GM23248 (cell line): ENCODE measurements at regions not wholly inside any gene's neighbourhood (a gene's known extent, or its start where the extent isn't known, plus 50 kb on each side); places are given as distances from the start of the nearest gene placed in this dataset.

Experiments
- DNase-seq: peaks from one replicate; pipeline ENCODE4 v3.0.0-alpha.2; 2015
- H2AFZ ChIP-seq: fragments of 200-600 bp; sonication (generic); 2 replicates; pipeline ENCODE4 v1.6.1; 2016; ENCODE audit warnings: antibody characterized with exemption
- H3F3A ChIP-seq: fragments of 200-600 bp; sonication (generic); 2 replicates; pipeline ENCODE4 v1.6.1; 2016; ENCODE audit warnings: mild to moderate bottlenecking, antibody characterized with exemption, mixed run types; ENCODE audit not compliant: insufficient read depth
- H3K27ac ChIP-seq: fragments of 200-600 bp; sonication (generic); 2 replicates; pipeline ENCODE4 v1.5.1; 2016; ENCODE audit warnings: mild to moderate bottlenecking
- H3K27me3 ChIP-seq: fragments of 200-600 bp; sonication (generic); replicated peaks from 2 replicates; pipeline ENCODE4 v1.6.1; 2016; ENCODE audit warnings: mild to moderate bottlenecking; ENCODE audit not compliant: insufficient read depth
- H3K36me3 ChIP-seq: fragments of 200-600 bp; sonication (generic); 2 replicates; pipeline ENCODE4 v1.6.1; 2016; ENCODE audit warnings: low read depth, mild to moderate bottlenecking
- H3K4me1 ChIP-seq: fragments of 200-600 bp; sonication (generic); 2 replicates; pipeline ENCODE4 v1.6.1; 2016; ENCODE audit warnings: mild to moderate bottlenecking; ENCODE audit not compliant: insufficient read depth
- H3K4me2 ChIP-seq: fragments of 200-600 bp; sonication (generic); one replicate; pipeline ENCODE4 v1.6.1; 2016; ENCODE audit warnings: mild to moderate bottlenecking; ENCODE audit not compliant: unreplicated experiment
- H3K4me3 ChIP-seq: fragments of 200-600 bp; sonication (generic); 2 replicates; pipeline ENCODE4 v1.5.1; 2016; ENCODE audit warnings: mild to moderate bottlenecking
- H3K79me2 ChIP-seq: fragments of 200-600 bp; sonication (generic); 2 replicates; pipeline ENCODE4 v1.6.1; 2016; ENCODE audit warnings: mild to moderate bottlenecking; ENCODE audit not compliant: insufficient read depth
- H3K9ac ChIP-seq: fragments of 200-600 bp; sonication (generic); 2 replicates; pipeline ENCODE4 v1.6.1; 2016; ENCODE audit warnings: mild to moderate bottlenecking
- H3K9me2 ChIP-seq: fragments of 200-600 bp; sonication (generic); 2 replicates; pipeline ENCODE4 v1.6.1; 2016; ENCODE audit warnings: mixed run types, mild to moderate bottlenecking, moderate library complexity; ENCODE audit not compliant: insufficient read depth
- H3K9me3 ChIP-seq: fragments of 200-600 bp; sonication (generic); one replicate; pipeline ENCODE4 v1.6.1; 2017; ENCODE audit warnings: low read depth
- H4K20me1 ChIP-seq: fragments of 200-600 bp; sonication (generic); 2 replicates; pipeline ENCODE4 v1.6.0; 2016; ENCODE audit not compliant: insufficient read depth
- EZH2 ChIP-seq: fragments of 200-600 bp; sonication (generic); IDR thresholded peaks from 2 replicates; pipeline ENCODE4 v1.6.1; 2018; ENCODE audit warnings: antibody characterized with exemption, mild to moderate bottlenecking; ENCODE audit not compliant: insufficient read depth, poor library complexity, severe bottlenecking
- EZH2phosphoT487 ChIP-seq: fragments of 200-600 bp; sonication (generic); IDR thresholded peaks from 2 replicates; pipeline ENCODE4 v1.6.1; 2018; ENCODE audit warnings: antibody characterized with exemption, moderate library complexity, mild to moderate bottlenecking, low read depth; ENCODE audit not compliant: insufficient read depth
- WGBS, 2 experiments: methylation state at CpG; one replicate each; pipeline ENCODE4 v1.1.6; 2015 to 2017; ENCODE audit warnings: low lambda C conversion rate in 2 of 2, low coverage in 1 of 2; ENCODE audit errors: missing lambda C conversion rate in 2 of 2; 5-methylcytosine and 5-hydroxymethylcytosine counted together
- in situ Hi-C: fragments of 300-500 bp; cut with MboI; formaldehyde crosslinking; loops from 2 replicates; pipeline ENCODE4 v1.15.0; 2020

DNA sequence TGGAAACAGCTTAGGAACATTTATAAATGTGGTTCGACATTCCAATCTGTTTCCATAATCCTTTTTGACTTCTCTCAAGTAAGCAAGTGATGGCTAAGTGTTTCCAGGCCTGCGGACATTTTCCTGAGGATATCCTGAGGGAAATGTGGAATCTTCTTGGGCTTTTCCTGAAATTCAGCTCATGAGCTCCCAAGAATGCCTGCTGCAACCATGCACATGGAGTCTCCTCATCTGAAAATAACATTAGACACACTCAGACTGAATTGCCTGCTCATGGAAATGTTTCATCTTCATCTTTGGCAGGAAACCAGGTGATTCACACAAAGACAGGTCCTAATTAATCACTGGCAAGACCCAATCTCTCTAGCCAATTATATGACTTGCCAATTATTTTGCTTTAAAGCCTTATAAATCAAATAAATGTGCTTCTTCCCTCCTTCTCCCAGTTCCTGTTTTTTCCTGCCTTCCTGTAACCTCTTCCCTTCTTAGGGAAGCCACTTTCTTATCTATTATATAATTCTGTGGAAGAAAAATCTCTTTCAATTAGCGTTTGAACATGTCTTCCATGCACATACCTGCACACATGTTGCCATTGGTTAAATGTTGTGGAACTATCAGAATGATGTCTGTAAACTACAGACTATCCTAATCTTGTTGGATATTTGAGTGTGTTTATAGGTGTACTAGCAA is 104.6 kb upstream of the MXRA5 start:
- H4K20me1 ChIP-seq = no peaks in the 10 kb centered on the region
- H3K4me3 ChIP-seq = no peak overlapping the region
- H3K9me3 ChIP-seq = no peaks in the 10 kb centered on the region
- H3K4me2 ChIP-seq = peak overlapping the region; percentile 12
- peaks cover 26% of the 10 kb centered on the region for H3K4me1 ChIP-seq
- H3K27ac ChIP-seq = peak overlapping the region; percentile 67
- H3K9me2 ChIP-seq = no peaks in the 10 kb centered on the region
- H2AFZ ChIP-seq = no peak overlapping the region
- H3F3A ChIP-seq = peaks cover 5% of the 10 kb centered on the region; the same call in 1 of the 2 replicates
- TF ChIP-seq EZH2 = no peak
- no peak for TF ChIP-seq EZH2phosphoT487
- WGBS, 2 experiments = 0 to 7% methylated on average over 3 of the region's 3 CpGs
- DNase-seq = peak; percentile 60
- no peaks in the 10 kb centered on the region for H3K27me3 ChIP-seq
- no peaks in the 10 kb centered on the region for H3K36me3 ChIP-seq
- H3K79me2 ChIP-seq = no peaks in the 10 kb centered on the region
- in situ Hi-C loops = no loop called here
- H3K9ac ChIP-seq = no peak overlapping the region; the same call in 1 of the 2 replicates

DNA sequence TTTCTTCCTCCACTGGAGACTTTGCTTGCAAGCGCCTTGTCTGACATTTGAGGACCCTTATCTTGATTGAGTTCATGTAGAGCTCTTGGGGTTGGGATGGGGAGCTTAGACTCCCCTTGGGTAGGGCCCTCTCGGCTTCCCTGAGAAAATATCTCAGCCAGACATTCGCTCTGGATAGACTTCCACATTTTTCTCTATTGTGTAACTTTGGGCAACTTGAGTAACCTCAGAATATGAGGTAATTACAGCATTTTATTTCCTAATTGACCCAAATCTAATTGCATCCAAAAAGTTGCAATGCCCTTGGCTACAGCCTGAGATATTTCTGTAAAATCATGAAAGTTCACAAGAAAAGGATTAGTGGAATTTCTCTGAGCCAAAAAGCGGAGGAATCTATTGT is 102.8 kb upstream of the MXRA5 start:
- Histone ChIP-seq H3K9me3 (no peaks in the 10 kb centered on the region), H2AFZ (peak overlapping the region; percentile 38; the same call in 1 of the 2 replicates), H4K20me1 (no peaks in the 10 kb centered on the region), H3F3A (peaks cover 5% of the 10 kb centered on the region; the same call in 1 of the 2 replicates), H3K27ac (peak overlapping the region; percentile 35; the same call in 1 of the 2 replicates), H3K4me3 (no peak overlapping the region), H3K4me1 (peaks cover 26% of the 10 kb centered on the region), H3K4me2 (peak overlapping the region; percentile 25), H3K9ac (no peak overlapping the region), H3K9me2 (no peaks in the 10 kb centered on the region), H3K79me2 (no peaks in the 10 kb centered on the region), H3K27me3 (no peaks in the 10 kb centered on the region), H3K36me3 (no peaks in the 10 kb centered on the region)
- TF ChIP-seq EZH2phosphoT487 (no peak), EZH2 (no peak)
- in situ Hi-C loops = no loop called here
- 30 to 32% methylated on average over 4 of the region's 4 CpGs for WGBS, 2 experiments
- DNase-seq = peak; percentile 62

DNA sequence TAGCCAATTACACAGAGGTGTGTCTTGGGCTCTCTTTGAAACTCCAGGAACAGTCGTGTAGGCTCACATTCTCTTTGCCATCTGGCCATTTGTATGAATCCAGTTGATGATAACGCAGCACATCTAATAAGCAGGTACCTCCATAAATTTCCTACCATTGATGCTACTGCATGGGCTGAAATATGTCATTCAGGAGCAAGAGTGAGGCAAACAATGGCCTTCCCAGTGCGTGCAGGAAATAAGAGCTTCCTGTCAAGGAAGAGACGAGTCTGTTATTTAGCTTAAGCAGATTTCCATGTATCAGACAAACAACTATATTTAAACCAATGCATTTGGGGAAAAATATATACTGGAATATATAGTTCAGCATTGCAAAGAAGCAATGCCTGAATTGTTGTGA is 102.1 kb upstream of the MXRA5 start:
- Histone ChIP-seq H3F3A (peaks cover 5% of the 10 kb centered on the region; the same call in 1 of the 2 replicates), H4K20me1 (no peaks in the 10 kb centered on the region), H3K36me3 (no peaks in the 10 kb centered on the region), H2AFZ (no peak overlapping the region), H3K4me2 (no peak overlapping the region), H3K9me3 (no peaks in the 10 kb centered on the region), H3K9me2 (no peaks in the 10 kb centered on the region), H3K79me2 (no peaks in the 10 kb centered on the region), H3K9ac (no peak overlapping the region), H3K27ac (no peak overlapping the region), H3K4me1 (peaks cover 26% of the 10 kb centered on the region), H3K4me3 (no peak overlapping the region), H3K27me3 (no peaks in the 10 kb centered on the region)
- in situ Hi-C loops = no loop called here
- no peak for TF ChIP-seq EZH2
- no peak for TF ChIP-seq EZH2phosphoT487
- no peak for DNase-seq
- WGBS, 2 experiments = 90 to 98% methylated on average over 4 of the region's 4 CpGs

DNA sequence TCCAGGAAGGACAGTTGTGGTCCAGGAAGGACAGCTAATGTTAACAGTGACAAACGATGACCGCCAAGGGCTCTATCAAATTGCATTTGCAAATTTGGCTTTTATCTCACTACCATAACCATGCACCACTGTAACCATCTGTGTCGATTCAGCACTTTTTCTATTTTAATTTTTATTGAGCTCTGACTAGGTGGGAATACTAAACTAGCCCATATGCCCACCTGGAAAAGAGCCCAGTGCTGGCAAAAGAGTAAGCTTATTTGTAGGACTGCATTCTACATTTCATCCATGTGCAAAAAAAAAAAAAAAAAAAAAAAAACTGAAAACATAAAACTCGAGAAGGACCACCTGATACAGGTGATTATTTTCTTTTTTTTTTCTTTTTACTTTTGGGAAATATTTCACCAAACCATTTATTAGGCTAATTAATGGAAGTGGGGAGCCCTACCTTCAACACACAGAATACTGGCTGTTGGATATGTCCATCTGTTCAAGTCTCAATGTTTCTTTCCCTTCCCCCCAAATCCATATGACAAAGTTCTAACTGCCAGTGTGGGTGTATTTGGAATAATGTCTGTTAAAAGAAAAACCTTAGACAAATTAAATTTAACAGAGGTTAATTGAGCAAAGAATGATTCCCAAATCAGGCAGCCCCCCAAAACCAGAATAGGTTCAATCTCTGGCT is 99.5 kb upstream of the MXRA5 start:
- no peak for DNase-seq
- H3F3A ChIP-seq = peaks cover 5% of the 10 kb centered on the region; the same call in 1 of the 2 replicates
- in situ Hi-C loops = no loop called here
- no peaks in the 10 kb centered on the region for H3K36me3 ChIP-seq
- no peaks in the 10 kb centered on the region for H3K27me3 ChIP-seq
- H3K4me1 ChIP-seq = peaks cover 21% of the 10 kb centered on the region
- no peak overlapping the region for H3K4me3 ChIP-seq
- no peaks in the 10 kb centered on the region for H3K9me3 ChIP-seq
- H3K4me2 ChIP-seq = no peak overlapping the region
- TF ChIP-seq EZH2 (no peak), EZH2phosphoT487 (no peak)
- no peaks in the 10 kb centered on the region for H3K9me2 ChIP-seq
- no peak overlapping the region for H3K9ac ChIP-seq
- WGBS, 2 experiments = 93 to 95% methylated on average over 2 to 4 of the region's 4 CpGs
- H3K27ac ChIP-seq = no peak overlapping the region
- H4K20me1 ChIP-seq = no peaks in the 10 kb centered on the region
- no peaks in the 10 kb centered on the region for H3K79me2 ChIP-seq
- H2AFZ ChIP-seq = no peak overlapping the region
